ENCODE measurements at regions not wholly inside any gene's neighbourhood (a gene's known extent, or its start where the extent isn't known, plus 50 kb on each side); places are given as distances from the start of the nearest gene placed in this dataset.

DNA sequence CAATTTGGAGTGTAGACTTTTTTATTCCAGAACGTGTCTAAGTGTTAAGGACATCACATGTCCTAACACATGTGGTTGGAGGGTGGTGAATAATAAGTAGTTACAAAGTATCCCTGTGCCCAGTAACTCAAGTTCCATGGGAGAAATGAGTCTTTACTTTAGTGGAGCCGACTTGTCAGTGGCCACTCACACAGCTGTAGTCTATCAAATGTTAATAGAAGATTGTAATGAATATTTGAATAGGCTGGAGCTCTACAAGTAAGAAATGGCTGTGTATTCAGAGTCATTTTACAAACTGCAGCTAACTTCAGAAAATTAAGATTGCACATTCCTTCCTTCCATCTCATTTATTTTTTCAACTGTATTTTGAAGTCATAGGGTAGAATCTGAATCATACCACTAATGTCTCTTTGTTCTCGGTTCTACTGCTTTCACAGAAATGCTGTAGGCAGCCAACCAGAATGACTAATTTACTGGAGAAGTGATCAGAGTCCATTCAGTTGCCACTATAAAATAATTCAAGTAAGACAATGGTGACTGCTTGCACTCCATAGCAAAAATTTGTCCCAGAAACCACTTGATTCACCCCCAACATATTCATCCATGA, 394.8 kb downstream of the NR2F1-AS1 start:
- H3K9me3 ChIP-seq = no peaks in the 10 kb centered on the region
- ATAC-seq = no peak
- no peaks in the 10 kb centered on the region for H3K36me3 ChIP-seq
- no peak overlapping the region for H3K27ac ChIP-seq
- no peak for TF ChIP-seq POLR2A (IDR thresholded peaks at IDR 0.05)
- no peak for TF ChIP-seq EP300 (IDR thresholded peaks at IDR 0.05)
- no peak for TF ChIP-seq POLR2AphosphoS5 (IDR thresholded peaks at IDR 0.05)
- TF ChIP-seq, protein P1, sequence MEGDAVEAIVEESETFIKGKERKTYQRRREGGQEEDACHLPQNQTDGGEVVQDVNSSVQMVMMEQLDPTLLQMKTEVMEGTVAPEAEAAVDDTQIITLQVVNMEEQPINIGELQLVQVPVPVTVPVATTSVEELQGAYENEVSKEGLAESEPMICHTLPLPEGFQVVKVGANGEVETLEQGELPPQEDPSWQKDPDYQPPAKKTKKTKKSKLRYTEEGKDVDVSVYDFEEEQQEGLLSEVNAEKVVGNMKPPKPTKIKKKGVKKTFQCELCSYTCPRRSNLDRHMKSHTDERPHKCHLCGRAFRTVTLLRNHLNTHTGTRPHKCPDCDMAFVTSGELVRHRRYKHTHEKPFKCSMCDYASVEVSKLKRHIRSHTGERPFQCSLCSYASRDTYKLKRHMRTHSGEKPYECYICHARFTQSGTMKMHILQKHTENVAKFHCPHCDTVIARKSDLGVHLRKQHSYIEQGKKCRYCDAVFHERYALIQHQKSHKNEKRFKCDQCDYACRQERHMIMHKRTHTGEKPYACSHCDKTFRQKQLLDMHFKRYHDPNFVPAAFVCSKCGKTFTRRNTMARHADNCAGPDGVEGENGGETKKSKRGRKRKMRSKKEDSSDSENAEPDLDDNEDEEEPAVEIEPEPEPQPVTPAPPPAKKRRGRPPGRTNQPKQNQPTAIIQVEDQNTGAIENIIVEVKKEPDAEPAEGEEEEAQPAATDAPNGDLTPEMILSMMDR (IDR thresholded peaks at IDR 0.05) = no peak
- no peak overlapping the region for H3K4me3 ChIP-seq
- H3K4me1 ChIP-seq = no peaks in the 10 kb centered on the region
- whole genome bisulfite sequencing, 2 donors (ENCODE audit: low coverage in 1 of 2) = 27 to 31% methylated on average over 3 of the region's 3 CpGs
- H3K27me3 ChIP-seq = no peaks in the 10 kb centered on the region

DNA sequence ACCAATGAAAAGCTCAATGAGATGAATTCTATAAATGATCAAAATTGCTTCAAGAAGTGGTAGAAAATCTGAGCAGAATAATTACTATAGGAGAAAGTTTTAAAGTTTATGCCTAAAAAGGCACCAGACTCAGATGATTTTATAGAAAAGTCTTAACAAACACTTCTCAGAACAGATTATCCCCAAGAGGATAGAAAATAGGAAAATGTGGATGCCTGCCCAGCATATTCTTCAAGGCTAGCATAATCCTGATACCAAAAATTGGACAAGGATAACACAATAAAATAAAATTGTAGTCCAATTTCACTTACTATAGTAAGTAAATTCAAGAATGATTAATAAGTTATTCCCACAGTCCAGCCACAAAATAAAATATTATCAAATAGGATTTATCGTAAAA, 397.0 kb downstream of the NR2F1-AS1 start:
- 55 to 60% methylated on average over 1 of the region's 1 CpG for WGBS, 2 donors (ENCODE audit: low coverage in 1 of 2)
- H3K4me1 ChIP-seq = no peaks in the 10 kb centered on the region
- H3K27me3 ChIP-seq = no peaks in the 10 kb centered on the region
- no peaks in the 10 kb centered on the region for H3K36me3 ChIP-seq
- H3K4me3 ChIP-seq = no peak overlapping the region
- TF ChIP-seq EP300 (IDR thresholded peaks at IDR 0.05) = no peak
- TF ChIP-seq, protein P1 (IDR thresholded peaks at IDR 0.05) = no peak
- TF ChIP-seq POLR2AphosphoS5 (IDR thresholded peaks at IDR 0.05) = no peak
- ATAC-seq = no peak
- H3K9me3 ChIP-seq = no peaks in the 10 kb centered on the region
- no peak overlapping the region for H3K27ac ChIP-seq

DNA sequence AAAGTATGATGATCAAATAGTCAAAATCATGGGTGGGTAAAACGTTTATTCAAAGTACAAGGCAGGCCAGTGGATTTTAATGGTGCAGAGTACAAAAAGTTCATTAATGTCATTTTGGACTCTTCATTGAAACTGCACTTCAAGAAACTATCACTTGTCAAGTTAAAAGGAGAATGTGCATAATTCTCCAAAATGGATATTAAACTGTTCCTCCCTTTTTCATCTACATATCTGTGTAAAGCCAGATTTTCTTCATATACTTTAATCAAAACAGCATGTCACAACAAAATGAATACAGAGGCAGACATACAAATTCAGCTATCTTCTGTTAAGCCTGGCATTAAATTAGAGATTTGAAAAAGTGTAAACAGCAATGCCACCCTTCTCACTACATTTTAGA, 401.6 kb downstream of the NR2F1-AS1 start:
- 70 to 100% methylated on average over 1 of the region's 1 CpG for WGBS, 2 donors (ENCODE audit: low coverage in 1 of 2)
- H3K36me3 ChIP-seq = no peaks in the 10 kb centered on the region

DNA sequence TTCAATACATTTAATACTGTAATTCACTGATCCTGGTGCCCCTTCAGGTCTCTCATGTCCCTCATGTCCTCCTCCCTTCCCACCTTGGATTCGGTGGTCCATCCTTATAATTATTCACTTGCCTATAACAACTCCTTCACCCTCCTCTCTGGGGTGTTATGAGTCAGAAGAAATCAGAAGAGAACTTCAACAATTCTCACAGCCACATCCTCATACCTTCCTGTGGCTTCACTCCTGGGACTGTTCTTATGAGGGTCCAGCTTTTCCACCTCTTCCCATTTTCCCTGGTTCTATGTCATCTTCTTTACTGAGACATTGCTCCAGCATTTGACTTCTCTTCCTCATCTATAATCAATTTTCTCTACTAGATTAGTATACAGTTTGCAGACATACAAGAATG, 406.1 kb downstream of the NR2F1-AS1 start:
- ATAC-seq = no peak
- no peaks in the 10 kb centered on the region for H3K4me1 ChIP-seq
- peaks cover 0 to 18% (median 0%) of the 10 kb centered on the region in 3 donors for H3K9me3 ChIP-seq
- H3K27ac ChIP-seq = no peak overlapping the region
- no peaks in the 10 kb centered on the region for H3K27me3 ChIP-seq
- no peaks in the 10 kb centered on the region for H3K36me3 ChIP-seq
- 88 to 100% methylated on average over 1 of the region's 1 CpG for WGBS, 2 donors (ENCODE audit: low coverage in 1 of 2)
- H3K4me3 ChIP-seq = no peak overlapping the region
- no peak for TF ChIP-seq POLR2A (IDR thresholded peaks at IDR 0.05)
- TF ChIP-seq, protein P1 (IDR thresholded peaks at IDR 0.05) = no peak
- no peak for TF ChIP-seq EP300 (IDR thresholded peaks at IDR 0.05)
- TF ChIP-seq POLR2AphosphoS5 (IDR thresholded peaks at IDR 0.05) = no peak

More for the DNA sequence above, 401.6 kb downstream of the NR2F1-AS1 start:
- Histone ChIP-seq H3K9me3 (no peaks in the 10 kb centered on the region), H3K4me1 (no peaks in the 10 kb centered on the region), H3K27ac (no peak overlapping the region), H3K4me3 (no peak overlapping the region), H3K27me3 (no peaks in the 10 kb centered on the region)
- TF ChIP-seq, protein P1 (IDR thresholded peaks at IDR 0.05) = no peak
- no peak for TF ChIP-seq EP300 (IDR thresholded peaks at IDR 0.05)
- TF ChIP-seq POLR2AphosphoS5 (IDR thresholded peaks at IDR 0.05) = no peak
- no peak for TF ChIP-seq POLR2A (IDR thresholded peaks at IDR 0.05)
- no peak for ATAC-seq

DNA sequence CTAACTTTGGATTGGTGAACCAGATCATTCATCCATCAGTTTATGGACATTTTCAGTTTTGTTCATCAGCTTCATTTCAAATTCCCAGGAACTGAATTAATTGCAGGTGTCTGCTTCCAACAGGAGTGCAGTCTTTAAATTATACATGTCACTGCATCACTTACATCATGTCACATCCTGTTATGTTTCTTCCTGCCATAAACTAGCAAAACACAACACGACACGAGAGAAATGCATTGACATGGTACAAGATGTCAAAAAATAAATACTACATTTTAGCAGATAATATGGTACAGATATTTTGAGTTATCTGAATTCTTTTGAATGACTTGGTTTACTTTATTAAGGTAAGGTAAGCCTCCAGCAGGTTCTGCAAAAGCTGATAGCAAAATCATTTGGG, 415.5 kb downstream of the NR2F1-AS1 start:
- Histone ChIP-seq H3K27ac (no peak overlapping the region), H3K4me3 (no peak overlapping the region), H3K9me3 (no peaks in the 10 kb centered on the region), H3K4me1 (peaks cover 0 to 29% (median 4%) of the 10 kb centered on the region in 3 donors), H3K36me3 (no peaks in the 10 kb centered on the region), H3K27me3 (no peaks in the 10 kb centered on the region)
- WGBS, 2 donors (ENCODE audit: low coverage in 1 of 2) = 89 to 91% methylated on average over 2 of the region's 2 CpGs
- TF ChIP-seq POLR2AphosphoS5 (IDR thresholded peaks at IDR 0.05) = no peak
- TF ChIP-seq EP300 (IDR thresholded peaks at IDR 0.05) = no peak
- no peak for TF ChIP-seq POLR2A (IDR thresholded peaks at IDR 0.05)
- TF ChIP-seq, protein P1 (IDR thresholded peaks at IDR 0.05) = no peak
- ATAC-seq = no peak
